ENCODE measurements at regions not wholly inside any gene's neighbourhood (a gene's known extent, or its start where the extent isn't known, plus 50 kb on each side); places are given as distances from the start of the nearest gene placed in this dataset.

- no peaks in the 10 kb centered on the region for H3K36me3 ChIP-seq (ENCODE audit: insufficient read depth, low read length)
- Mint-ChIP-seq H3K4me3 (no peak overlapping the region), H3K9me3 (peaks cover 4% of the 10 kb centered on the region), H3K36me3 (ENCODE audit: low read depth) (no peaks in the 10 kb centered on the region), H3K27ac (no peak overlapping the region), H3K4me1 (ENCODE audit: low read depth) (no peaks in the 10 kb centered on the region), H3K27me3 (no peaks in the 10 kb centered on the region)
- no peaks in the 10 kb centered on the region for H3K4me1 ChIP-seq (ENCODE audit: insufficient read depth, low read length)
- no peak for DNase-seq
- ATAC-seq (ENCODE audit: poor library complexity): no peak
- ChIA-PET POLR2A (no interaction called here), CTCF (no interaction called here)
- peaks cover 0 to 1% of the 10 kb centered on the region in 2 experiments for H3K9me3 ChIP-seq (ENCODE audit: control insufficient read depth in 1 of 2, insufficient read depth in 1 of 2, low read length in 2 of 2)
- no peaks in the 10 kb centered on the region for H3K27me3 ChIP-seq (ENCODE audit: control insufficient read depth in 1 of 2, insufficient read depth in 2 of 2, low read length in 2 of 2)
- TF ChIP-seq CTCF (IDR thresholded peaks at IDR 0.05): no peak
- intact Hi-C loops (cut with DNase I, micrococcal nuclease): no loop called here
- H3K27ac ChIP-seq (ENCODE audit: low read depth in 1 of 2, low read length in 2 of 2): no peak overlapping the region
- H3K4me3 ChIP-seq (ENCODE audit: low read length): no peak overlapping the region
These were observed 744.6 kb upstream of the IGFBP7 start for GRCh38 chr4:57854748-57855147.

- ChIA-PET CTCF (no interaction called here), POLR2A (no interaction called here)
- Histone ChIP-seq H3K9me3 (ENCODE audit: control insufficient read depth in 1 of 2, insufficient read depth in 1 of 2, low read length in 2 of 2) (peaks cover 0 to 5% of the 10 kb centered on the region in 2 experiments), H3K4me3 (ENCODE audit: low read length) (no peak overlapping the region), H3K27ac (ENCODE audit: low read depth in 1 of 2, low read length in 2 of 2) (no peak overlapping the region), H3K4me1 (ENCODE audit: insufficient read depth, low read length) (no peaks in the 10 kb centered on the region), H3K36me3 (ENCODE audit: insufficient read depth, low read length) (no peaks in the 10 kb centered on the region), H3K27me3 (ENCODE audit: control insufficient read depth in 1 of 2, insufficient read depth in 2 of 2, low read length in 2 of 2) (no peaks in the 10 kb centered on the region)
- Mint-ChIP-seq H3K27ac (no peak overlapping the region), H3K9me3 (peaks cover 7% of the 10 kb centered on the region), H3K4me1 (ENCODE audit: low read depth) (no peaks in the 10 kb centered on the region), H3K36me3 (ENCODE audit: low read depth) (no peaks in the 10 kb centered on the region), H3K27me3 (no peaks in the 10 kb centered on the region), H3K4me3 (no peak overlapping the region)
- TF ChIP-seq CTCF (IDR thresholded peaks at IDR 0.05): no peak
- intact Hi-C loops (cut with DNase I, micrococcal nuclease): no loop called here
- ATAC-seq (ENCODE audit: poor library complexity) (no peak), DNase-seq (no peak)
These were observed 740.0 kb upstream of the IGFBP7 start for GRCh38 chr4:57850141-57850540.

- ATAC-seq (ENCODE audit: poor library complexity) (no peak), DNase-seq (no peak)
- ChIA-PET CTCF (no interaction called here), POLR2A (no interaction called here)
- no peak for TF ChIP-seq CTCF (IDR thresholded peaks at IDR 0.05)
- Histone ChIP-seq H3K27ac (ENCODE audit: low read depth in 1 of 2, low read length in 2 of 2) (no peak overlapping the region), H3K4me3 (ENCODE audit: low read length) (no peak overlapping the region), H3K36me3 (ENCODE audit: insufficient read depth, low read length) (no peaks in the 10 kb centered on the region), H3K4me1 (ENCODE audit: insufficient read depth, low read length) (no peaks in the 10 kb centered on the region), H3K9me3 (ENCODE audit: control insufficient read depth in 1 of 2, insufficient read depth in 1 of 2, low read length in 2 of 2) (no peaks in the 10 kb centered on the region), H3K27me3 (ENCODE audit: control insufficient read depth in 1 of 2, insufficient read depth in 2 of 2, low read length in 2 of 2) (no peaks in the 10 kb centered on the region)
- H3K27ac Mint-ChIP-seq: no peak overlapping the region
- no peak overlapping the region for H3K4me3 Mint-ChIP-seq
- H3K27me3 Mint-ChIP-seq: no peaks in the 10 kb centered on the region
- no peaks in the 10 kb centered on the region for H3K36me3 Mint-ChIP-seq (ENCODE audit: low read depth)
- intact Hi-C loops (cut with DNase I, micrococcal nuclease): no loop called here
- H3K9me3 Mint-ChIP-seq: no peaks in the 10 kb centered on the region
- H3K4me1 Mint-ChIP-seq (ENCODE audit: low read depth): no peaks in the 10 kb centered on the region
These were observed 721.9 kb upstream of the IGFBP7 start for GRCh38 chr4:57832083-57832482.

Measured in CD4-positive, alpha-beta T cell (primary cell).